ENCODE measurements at regions not wholly inside any gene's neighbourhood (a gene's known extent, or its start where the extent isn't known, plus 50 kb on each side); places are given as distances from the start of the nearest gene placed in this dataset.

GRCh38 chr12:67754933-67755697 lies 106.6 kb downstream of the DYRK2 start:
- TF ChIP-seq EZH2 (IDR thresholded peaks at IDR 0.05; ENCODE audit: borderline replicate concordance), result no peak
- TF ChIP-seq CTCF (IDR thresholded peaks at IDR 0.05; ENCODE audit: poor library complexity), result no peak
- no peak for TF ChIP-seq EZH2phosphoT487 (IDR thresholded peaks at IDR 0.05; ENCODE audit: low read depth, severe bottlenecking, unreplicated experiment)

Data from hepatocyte (in vitro differentiated cells).